Astrocyte (in vitro differentiated cells and primary cell): ENCODE measurements at regions not wholly inside any gene's neighbourhood (a gene's known extent, or its start where the extent isn't known, plus 50 kb on each side); places are given as distances from the start of the nearest gene placed in this dataset.

Experiments
- CTCF ChIP-seq: IDR thresholded peaks from 2 replicates; pipeline ENCODE4 v1.5.1; 2011; ENCODE audit warnings: low read depth, mild to moderate bottlenecking, inconsistent platforms, low read length, moderate library complexity; ENCODE audit not compliant: insufficient read depth
- EZH2 ChIP-seq: IDR thresholded peaks from 2 replicates; pipeline ENCODE4 v1.6.1; 2012; ENCODE audit warnings: mild to moderate bottlenecking, low read length, inconsistent platforms; ENCODE audit not compliant: insufficient read depth

GRCh38 chr7:4434306-4434705 is 247.8 kb upstream of the FOXK1 start:
- no peak for TF ChIP-seq CTCF
- TF ChIP-seq EZH2 = no peak
